IPS-NIHi7 (cell line): ENCODE measurements at regions not wholly inside any gene's neighbourhood (a gene's known extent, or its start where the extent isn't known, plus 50 kb on each side); places are given as distances from the start of the nearest gene placed in this dataset.
"Not testable (repeated sequence)": the region's sequence is repeated elsewhere in the genome, so short reads cannot be mapped to it uniquely, and the experiment has no call there.

Experiments
- DNase-seq: peaks from one replicate; pipeline ENCODE4 v3.0.0; 2012; ENCODE audit warnings: mixed read lengths; ENCODE audit errors: extremely low spot score

- not testable (repeated sequence) for DNase-seq
These were observed 101.6 kb upstream of the PZP start for GRCh38 chr12:9309749-9310148.

- not testable (repeated sequence) for DNase-seq
These were observed 100.5 kb upstream of the PZP start for GRCh38 chr12:9308745-9309144.

GRCh38 chr12:9308163-9308562, 100.0 kb upstream of the PZP start:
- not testable (repeated sequence) for DNase-seq

- DNase-seq: not testable (repeated sequence)
These were observed 99.1 kb upstream of the PZP start for GRCh38 chr12:9307255-9307654.

GRCh38 chr12:9306004-9306403, 97.8 kb upstream of the PZP start:
- not testable (repeated sequence) for DNase-seq

- not testable (repeated sequence) for DNase-seq
These were observed 96.3 kb upstream of the PZP start for GRCh38 chr12:9304540-9304939.

GRCh38 chr12:9295872-9296271, 87.7 kb upstream of the PZP start:
- not testable (repeated sequence) for DNase-seq

- DNase-seq: not testable (repeated sequence)
These were observed 86.0 kb upstream of the PZP start for GRCh38 chr12:9294072-9294620.

GRCh38 chr12:9293391-9293790, 85.2 kb upstream of the PZP start:
- not testable (repeated sequence) for DNase-seq

GRCh38 chr12:9289984-9290383, 81.8 kb upstream of the PZP start:
- DNase-seq: not testable (repeated sequence)

- not testable (repeated sequence) for DNase-seq
These were observed 76.5 kb upstream of the PZP start for GRCh38 chr12:9284724-9285123.

GRCh38 chr12:9284197-9284596, 76.0 kb upstream of the PZP start:
- DNase-seq: not testable (repeated sequence)

GRCh38 chr12:9283346-9284095, 75.3 kb upstream of the PZP start:
- not testable (repeated sequence) for DNase-seq

GRCh38 chr12:9276990-9277389, 68.8 kb upstream of the PZP start:
- no peak for DNase-seq

- DNase-seq: no peak
These were observed 65.1 kb upstream of the PZP start for GRCh38 chr12:9273276-9273675.

GRCh38 chr12:9271875-9272274, 63.7 kb upstream of the PZP start:
- DNase-seq: no peak

- no peak for DNase-seq
These were observed 56.4 kb upstream of the PZP start for GRCh38 chr12:9264546-9264945.

- DNase-seq: no peak
These were observed 52.7 kb upstream of the PZP start for GRCh38 chr12:9260931-9261330.

GRCh38 chr12:9258676-9259075, 50.5 kb upstream of the PZP start:
- DNase-seq: no peak
